ENCODE measurements at regions not wholly inside any gene's neighbourhood (a gene's known extent, or its start where the extent isn't known, plus 50 kb on each side); places are given as distances from the start of the nearest gene placed in this dataset.
A peak's percentile ranks its signal among the peaks of the same experiment; 100 is the strongest.

- DNase-seq, result peak; percentile 33
Observed at GRCh38 chr18:24799176-24799575, 338.7 kb downstream of the HRH4 start.

GRCh38 chr18:24799720-24800119 lies 339.3 kb downstream of the HRH4 start:
- peak; percentile 76 for DNase-seq

DNA sequence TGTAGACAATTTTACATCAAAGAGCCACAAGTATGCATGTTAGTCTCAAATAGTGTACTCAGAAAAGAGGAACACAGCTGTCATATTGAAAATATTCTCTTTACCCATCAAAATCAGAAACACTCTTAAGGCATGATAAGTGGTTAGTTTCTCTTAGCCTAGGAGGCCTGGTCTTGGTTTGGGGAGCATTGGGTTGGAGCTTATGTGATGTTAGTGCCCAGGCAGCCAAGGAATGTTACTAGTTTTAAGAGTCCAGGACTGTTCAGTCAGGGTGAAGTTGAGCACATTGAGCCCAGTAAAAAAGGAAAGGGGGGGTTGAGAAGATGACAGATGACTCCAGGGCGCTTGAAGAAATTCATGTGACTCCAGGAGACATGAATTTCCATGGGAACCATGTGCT lies 340.6 kb downstream of the HRH4 start:
- no peak for DNase-seq

DNA sequence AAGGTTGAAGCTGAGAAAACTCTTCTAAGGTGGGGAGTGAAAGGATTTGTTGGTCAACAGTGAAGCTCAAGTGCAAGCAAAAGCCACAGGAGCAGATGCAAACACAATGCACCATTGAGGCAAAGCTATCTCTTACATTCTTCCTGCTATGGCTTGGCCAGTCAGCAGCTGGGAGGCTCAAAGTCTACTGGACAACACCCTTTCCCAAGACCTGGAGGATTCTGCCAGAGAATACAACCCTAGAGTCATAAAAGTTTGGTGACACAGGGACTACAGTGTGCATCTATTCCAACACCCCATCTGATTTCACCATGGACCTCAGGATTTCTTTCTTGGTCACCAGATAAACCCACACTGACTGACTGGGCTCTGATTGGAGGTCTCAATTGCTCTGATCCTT lies 342.0 kb downstream of the HRH4 start:
- DNase-seq, result no peak

DNA sequence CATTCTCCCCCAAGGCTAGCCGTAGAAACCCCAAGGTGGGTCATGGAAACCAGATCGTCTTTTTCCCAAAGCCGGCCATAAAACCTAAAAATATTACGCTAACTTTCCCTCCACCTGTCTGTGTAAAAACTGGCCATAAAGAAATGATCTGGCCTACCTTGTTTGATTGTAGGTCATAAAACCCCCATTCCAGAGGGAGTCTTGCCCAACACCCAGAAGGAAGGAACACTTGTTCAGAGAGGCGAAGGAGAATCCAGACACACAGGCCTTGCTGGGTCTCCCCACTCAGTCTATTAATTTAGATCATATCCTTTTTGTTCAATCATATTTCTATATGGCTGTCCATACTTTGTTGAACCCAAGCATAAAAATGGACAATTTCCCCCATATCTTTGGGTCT lies 344.7 kb downstream of the HRH4 start:
- no peak for DNase-seq

DNA sequence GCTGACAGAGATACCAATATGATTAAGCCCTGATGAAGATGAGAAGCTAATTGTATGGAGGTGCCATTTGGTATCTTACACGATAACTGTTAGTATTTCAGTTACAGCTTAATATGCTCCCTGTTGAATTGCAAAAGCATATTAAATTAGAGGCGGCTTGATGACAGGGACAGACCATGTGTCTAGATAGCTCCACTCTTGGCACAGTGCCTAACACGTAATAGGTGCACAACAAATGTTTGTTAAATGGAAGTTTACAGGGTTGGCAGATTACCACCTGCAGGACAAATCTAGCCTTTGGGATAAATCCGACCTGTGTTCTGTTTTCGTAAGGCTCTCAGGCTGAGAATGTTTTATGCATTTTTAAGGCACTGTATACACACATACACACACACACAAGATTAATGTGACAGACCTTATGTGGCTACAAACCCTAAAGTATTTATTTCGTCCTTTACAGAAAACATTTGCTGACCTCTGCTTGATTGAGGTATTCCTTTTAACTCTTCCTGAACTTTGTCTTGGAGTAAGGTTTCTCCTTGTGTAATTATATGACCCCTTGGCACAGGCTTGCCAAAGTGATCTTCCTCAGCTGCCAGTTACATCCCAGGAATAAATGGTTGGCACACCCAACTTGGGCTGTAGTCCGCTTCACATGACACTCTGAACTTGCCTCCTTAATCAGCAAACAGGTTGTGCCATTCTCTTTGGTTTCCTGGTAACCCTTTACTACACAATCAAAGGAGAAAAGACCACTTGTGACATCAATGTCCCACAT lies 348.9 kb downstream of the HRH4 start:
- DNase-seq, result no peak

GRCh38 chr18:24810561-24811305 lies 350.3 kb downstream of the HRH4 start:
- no peak for DNase-seq

- DNase-seq, result no peak
Observed at GRCh38 chr18:24811950-24812681, 351.7 kb downstream of the HRH4 start.

- no peak for DNase-seq
Observed at GRCh38 chr18:24814521-24814920, 354.1 kb downstream of the HRH4 start.

GRCh38 chr18:24817150-24817549 lies 356.7 kb downstream of the HRH4 start:
- DNase-seq, result no peak

GRCh38 chr18:24817587-24818371 lies 357.3 kb downstream of the HRH4 start:
- no peak for DNase-seq

- no peak for DNase-seq
Observed at GRCh38 chr18:24818441-24818840, 358.0 kb downstream of the HRH4 start.

GRCh38 chr18:24819141-24819890 lies 358.9 kb downstream of the HRH4 start:
- no peak for DNase-seq

GRCh38 chr18:24825397-24825796 lies 365.0 kb downstream of the HRH4 start:
- DNase-seq, result no peak

DNA sequence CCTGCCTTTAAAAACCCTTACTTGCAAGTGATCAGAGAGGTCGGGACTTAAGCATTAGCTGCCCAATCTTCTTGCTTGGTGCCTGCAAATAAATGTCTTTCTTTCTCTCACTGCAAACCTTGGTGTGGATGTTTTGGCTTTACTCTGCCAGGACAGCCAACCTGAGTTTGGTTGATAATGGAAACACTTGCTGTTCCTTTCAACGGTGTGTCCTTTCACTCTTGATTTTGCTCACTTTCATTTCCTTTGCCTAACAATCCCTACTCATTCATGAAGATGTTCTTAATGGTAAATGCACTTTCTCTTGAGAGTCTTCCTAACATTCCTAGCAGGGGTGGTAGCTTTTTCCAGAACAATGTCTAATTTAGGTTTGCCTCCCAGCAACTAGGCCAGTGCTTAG lies 366.2 kb downstream of the HRH4 start:
- no peak for DNase-seq

DNA sequence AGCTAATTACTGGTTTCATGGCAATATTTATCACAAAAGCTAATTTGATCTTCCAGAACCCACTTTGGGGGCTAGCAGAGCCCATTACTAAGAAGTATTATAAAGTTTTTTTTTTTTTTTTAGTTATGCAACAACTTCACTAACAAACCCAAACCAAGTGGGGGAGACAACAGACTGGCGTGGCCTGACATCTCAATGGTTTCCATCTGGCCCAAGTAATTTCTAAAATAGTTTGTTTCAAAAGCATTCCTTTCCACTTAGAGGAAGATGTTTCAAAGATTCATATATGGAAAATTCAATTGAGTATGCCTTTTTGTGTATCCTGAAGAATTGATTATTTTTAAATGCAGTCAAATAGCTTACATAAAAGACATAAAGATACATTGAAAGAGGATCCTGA lies 367.1 kb downstream of the HRH4 start:
- DNase-seq, result no peak

DNA sequence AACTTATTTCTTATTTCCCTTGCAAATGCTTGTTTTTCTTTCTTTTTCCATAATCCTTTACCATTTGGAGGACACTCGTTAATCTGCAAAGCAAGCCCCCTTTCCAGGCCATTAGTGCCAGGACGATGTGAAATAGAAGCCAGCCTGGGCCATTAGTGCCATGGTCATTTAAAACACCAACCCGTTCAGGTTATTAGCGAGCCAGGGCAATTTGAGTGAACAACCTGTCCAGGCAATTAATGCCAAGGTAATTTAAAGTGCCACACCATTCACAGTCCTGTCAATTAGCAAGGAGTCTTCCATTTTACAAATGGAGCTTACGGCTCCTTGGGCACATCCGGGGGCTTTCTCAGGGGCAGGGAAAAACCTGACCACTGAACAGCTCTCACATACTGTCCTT lies 370.6 kb downstream of the HRH4 start:
- no peak for DNase-seq

DNA sequence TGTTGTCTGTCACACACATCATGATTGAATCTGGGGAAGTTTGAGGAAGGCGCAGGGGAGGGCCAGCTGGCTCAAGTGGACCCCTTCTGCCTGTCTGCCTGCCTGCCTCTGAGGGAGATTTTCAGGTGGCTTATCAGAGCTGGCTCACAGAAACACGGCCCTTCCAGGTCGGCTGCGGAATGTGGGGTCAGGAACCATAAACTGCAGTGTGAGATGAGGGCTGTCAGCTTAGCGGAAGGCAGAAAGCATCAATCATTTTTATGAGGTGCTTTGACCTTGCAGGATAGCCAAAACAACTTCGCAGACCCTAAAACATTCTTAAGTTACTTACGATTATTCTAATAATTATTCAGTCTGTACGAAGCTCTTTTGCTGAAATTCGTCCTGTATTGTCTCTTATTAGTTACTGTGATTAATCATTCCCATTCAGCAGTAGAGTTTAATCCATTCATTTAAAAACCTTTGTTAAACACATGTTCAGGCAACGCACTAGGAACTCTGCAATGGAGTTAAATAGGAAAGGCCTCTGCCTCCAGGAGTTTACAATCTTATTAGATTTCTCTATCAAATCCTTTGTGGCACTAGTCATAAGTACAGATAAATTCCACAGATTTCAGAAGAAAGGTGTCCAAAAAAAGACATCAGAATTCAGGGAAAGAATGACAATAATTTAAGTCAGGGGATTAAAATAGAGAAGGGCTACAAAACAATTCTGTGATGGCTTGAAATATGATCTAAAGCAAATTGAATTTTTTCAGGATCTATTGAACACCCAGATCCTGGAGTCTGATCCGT lies 371.6 kb downstream of the HRH4 start:
- DNase-seq, result no peak

DNA sequence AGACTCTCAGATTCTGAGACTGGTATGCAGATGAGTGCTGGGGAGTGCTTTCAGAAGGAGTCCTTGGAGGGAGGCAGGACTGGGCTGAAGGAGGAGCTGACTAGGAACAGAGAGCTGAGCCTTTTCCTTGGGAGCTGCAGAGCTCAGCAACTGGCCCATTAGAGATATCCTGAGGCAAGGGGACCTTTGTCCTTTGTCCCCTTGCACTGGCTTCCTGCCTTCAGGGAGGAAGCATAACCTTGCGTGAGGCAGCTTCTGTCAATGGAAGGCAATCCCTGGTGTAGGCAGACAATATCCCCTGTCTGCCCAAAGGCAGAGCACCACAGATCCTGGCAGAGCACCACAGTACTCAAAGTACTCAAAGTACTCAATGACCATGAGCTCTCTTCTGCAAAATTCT lies 375.3 kb downstream of the HRH4 start:
- DNase-seq, result no peak

- no peak for DNase-seq
Observed at GRCh38 chr18:24837066-24837465, 376.6 kb downstream of the HRH4 start.

- DNase-seq, result no peak
Observed at GRCh38 chr18:24840051-24840450, 379.6 kb downstream of the HRH4 start.

All from DMS53 (cell line).